Mucosa of stomach (tissue), 1 donor: ENCODE measurements at regions not wholly inside any gene's neighbourhood (a gene's known extent, or its start where the extent isn't known, plus 50 kb on each side); places are given as distances from the start of the nearest gene placed in this dataset.

Experiments used
- H3K27me3 ChIP-seq: one replicate; pipeline ENCODE4 v1.7.0; 2013; ENCODE audit warnings: mild to moderate bottlenecking, low read length; ENCODE audit not compliant: control insufficient read depth, insufficient read depth
- H3K36me3 ChIP-seq: one replicate; pipeline ENCODE4 v1.7.0; 2013; ENCODE audit warnings: low read length; ENCODE audit not compliant: control insufficient read depth, insufficient read depth
- H3K4me1 ChIP-seq: one replicate; pipeline ENCODE4 v1.7.0; 2013; ENCODE audit warnings: mild to moderate bottlenecking, low read length; ENCODE audit not compliant: control insufficient read depth, insufficient read depth
- H3K4me3 ChIP-seq: one replicate; pipeline ENCODE4 v1.7.0; 2013; ENCODE audit warnings: low read length
- H3K9ac ChIP-seq: one replicate; pipeline ENCODE4 v1.7.0; 2013; ENCODE audit warnings: mild to moderate bottlenecking, low read length, moderate library complexity
- H3K9me3 ChIP-seq: one replicate; pipeline ENCODE4 v1.7.0; 2013; ENCODE audit warnings: mild to moderate bottlenecking, low read length, moderate library complexity; ENCODE audit not compliant: control insufficient read depth
- donor health status: Pancreatic carcinoma.

DNA sequence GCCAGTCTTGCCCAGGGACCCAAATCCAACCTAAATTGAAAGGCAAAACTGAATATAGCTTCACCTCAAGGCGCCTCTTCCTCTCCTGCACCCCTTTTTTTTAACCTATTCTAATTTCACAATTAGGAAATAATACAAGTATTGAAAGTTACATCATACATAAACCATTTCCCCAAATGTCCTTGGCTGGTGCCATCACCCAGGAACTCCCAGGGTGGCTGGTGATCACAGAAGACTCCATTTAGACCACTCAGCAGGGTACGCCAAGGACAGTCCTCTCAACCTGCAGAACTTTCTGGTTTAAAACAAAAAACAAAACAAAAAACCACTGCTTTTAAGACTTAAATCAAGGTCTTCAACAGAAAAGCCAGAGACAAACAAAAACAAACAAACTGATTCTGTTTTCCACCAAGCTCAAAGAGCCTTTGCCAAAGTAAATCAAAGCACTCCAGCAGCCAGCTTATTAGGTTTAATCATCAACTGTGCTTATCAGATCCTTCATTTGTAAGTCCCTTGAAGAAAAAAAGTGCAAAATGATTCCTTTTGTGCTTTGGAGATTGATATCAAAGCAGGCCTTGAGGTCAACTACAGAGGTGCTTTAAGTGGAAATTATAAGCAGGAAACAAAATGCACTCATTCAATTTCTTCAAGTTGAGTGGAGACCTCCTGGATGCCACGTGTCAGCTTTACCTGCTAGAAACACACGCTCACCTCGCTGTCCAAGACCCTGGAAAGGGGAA lies 113.0 kb downstream of the ETS2 start:
- Histone ChIP-seq H3K36me3 (no peaks in the 10 kb centered on the region), H3K4me1 (peaks cover 44% of the 10 kb centered on the region), H3K27me3 (no peaks in the 10 kb centered on the region), H3K9me3 (no peaks in the 10 kb centered on the region), H3K9ac (no peak overlapping the region), H3K4me3 (no peak overlapping the region)

GRCh38 chr21:38917043-38917774 lies 111.5 kb downstream of the ETS2 start:
- H3K4me3 ChIP-seq: no peak overlapping the region
- H3K9me3 ChIP-seq: no peaks in the 10 kb centered on the region
- peaks cover 57% of the 10 kb centered on the region for H3K4me1 ChIP-seq
- H3K27me3 ChIP-seq: no peaks in the 10 kb centered on the region
- H3K9ac ChIP-seq: no peak overlapping the region
- no peaks in the 10 kb centered on the region for H3K36me3 ChIP-seq

DNA sequence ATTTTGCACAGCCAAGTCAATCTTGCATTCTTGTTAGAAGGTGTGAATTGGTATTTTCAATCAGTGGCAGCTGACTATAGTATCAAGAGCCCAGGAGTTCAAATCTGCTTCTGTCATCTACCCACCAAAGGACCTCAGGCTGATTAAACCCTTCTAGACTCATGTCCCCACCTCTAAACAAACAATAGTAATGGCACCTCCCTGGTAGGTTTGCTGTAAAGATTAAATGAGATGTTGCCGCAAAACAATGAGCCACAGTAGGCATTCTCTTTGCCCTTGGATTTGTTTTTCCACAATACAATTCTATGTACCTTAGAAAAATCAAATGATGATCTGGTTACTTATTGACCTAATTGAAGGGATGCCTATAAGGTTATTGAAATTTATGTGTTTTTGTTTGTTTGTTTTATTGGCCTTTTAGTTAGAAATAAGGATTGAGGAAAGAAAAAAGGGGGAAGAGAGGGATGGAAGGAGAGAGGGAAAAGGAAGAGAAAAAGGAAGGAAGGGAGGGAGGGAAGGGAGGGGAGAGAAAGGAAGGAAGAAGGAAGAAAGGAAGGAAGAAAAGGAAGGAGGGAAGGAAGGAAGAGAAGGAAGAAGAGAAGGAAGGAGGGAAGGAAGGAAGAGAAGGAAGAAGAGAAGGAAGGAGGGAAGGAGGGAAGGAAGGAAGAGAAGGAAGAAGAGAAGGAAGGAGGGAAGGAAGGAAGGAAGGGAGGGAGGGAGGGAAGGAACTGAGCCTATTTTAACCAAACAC lies 110.7 kb downstream of the ETS2 start:
- Histone ChIP-seq H3K9me3 (no peaks in the 10 kb centered on the region), H3K9ac (no peak overlapping the region), H3K27me3 (no peaks in the 10 kb centered on the region), H3K36me3 (no peaks in the 10 kb centered on the region), H3K4me3 (no peak overlapping the region), H3K4me1 (peaks cover 66% of the 10 kb centered on the region)

- Histone ChIP-seq H3K27me3 (no peaks in the 10 kb centered on the region), H3K9ac (no peak overlapping the region), H3K36me3 (no peaks in the 10 kb centered on the region), H3K4me1 (peaks cover 74% of the 10 kb centered on the region), H3K4me3 (no peak overlapping the region), H3K9me3 (no peaks in the 10 kb centered on the region)
These were observed 109.8 kb downstream of the ETS2 start for GRCh38 chr21:38915546-38915945.

DNA sequence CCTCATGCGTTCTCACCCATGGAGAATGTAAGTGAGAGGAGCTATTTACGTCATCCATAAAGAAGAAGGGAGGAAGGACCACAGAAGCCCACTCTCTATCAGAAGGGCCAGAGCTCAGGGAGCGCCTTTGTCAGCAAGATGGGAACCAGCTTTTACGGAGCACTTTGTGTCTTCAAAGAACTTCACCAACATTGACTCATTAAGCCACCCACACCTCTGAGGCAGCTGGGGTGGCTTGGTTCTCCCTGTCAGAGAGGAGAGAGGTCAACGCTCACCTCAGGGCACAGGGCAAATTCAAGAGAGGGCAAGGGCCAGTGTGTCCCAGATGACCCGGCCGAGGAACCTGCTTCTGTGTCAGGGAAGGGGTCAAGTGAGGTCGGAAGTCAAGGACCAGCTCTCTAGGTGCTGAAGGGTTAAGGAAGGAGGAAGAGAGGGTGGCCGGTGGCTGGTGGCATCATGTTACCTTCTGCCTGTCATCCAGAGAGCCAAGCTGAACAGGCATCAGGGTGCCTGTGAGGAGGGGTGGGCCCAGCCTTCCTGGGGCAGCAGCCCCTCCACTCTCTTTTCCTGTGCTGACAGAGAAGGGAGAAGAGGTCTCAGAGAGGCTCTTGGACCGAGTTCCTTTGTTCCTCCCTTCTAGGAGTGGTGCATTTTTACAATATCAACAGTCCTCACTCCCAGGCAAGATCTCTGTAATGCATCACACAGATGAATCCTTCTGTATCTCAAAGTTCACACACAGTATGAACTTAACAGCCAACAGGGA lies 109.0 kb downstream of the ETS2 start:
- Histone ChIP-seq H3K4me1 (peaks cover 81% of the 10 kb centered on the region), H3K9ac (no peak overlapping the region), H3K36me3 (no peaks in the 10 kb centered on the region), H3K27me3 (no peaks in the 10 kb centered on the region), H3K9me3 (no peaks in the 10 kb centered on the region), H3K4me3 (no peak overlapping the region)

DNA sequence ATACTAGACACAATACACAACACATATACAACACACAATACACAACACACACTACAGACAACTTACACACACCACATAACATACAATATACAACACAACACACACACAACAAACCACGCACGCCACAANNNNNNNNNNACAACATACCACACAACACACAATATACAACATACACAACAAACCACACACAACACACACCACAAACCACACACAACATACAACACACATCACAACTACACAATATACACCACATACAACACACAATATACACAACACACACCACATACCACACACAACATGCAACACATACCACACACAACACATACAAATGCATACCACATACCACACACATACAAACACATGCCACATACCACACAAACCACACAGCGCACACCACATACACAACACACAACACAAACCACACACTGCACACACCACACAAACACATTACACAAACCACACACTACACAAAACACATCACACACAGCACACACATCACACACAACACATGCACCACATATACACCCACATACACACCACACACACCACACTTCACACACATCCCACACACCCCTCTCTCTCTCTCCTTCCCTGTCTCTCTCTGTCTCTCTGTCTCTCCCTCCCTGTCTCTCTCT lies 108.3 kb downstream of the ETS2 start:
- H3K27me3 ChIP-seq: no peaks in the 10 kb centered on the region
- no peaks in the 10 kb centered on the region for H3K36me3 ChIP-seq
- H3K9me3 ChIP-seq: no peaks in the 10 kb centered on the region
- H3K4me3 ChIP-seq: no peak overlapping the region
- H3K9ac ChIP-seq: peak overlapping the region; percentile 46
- H3K4me1 ChIP-seq: peaks cover 80% of the 10 kb centered on the region

DNA sequence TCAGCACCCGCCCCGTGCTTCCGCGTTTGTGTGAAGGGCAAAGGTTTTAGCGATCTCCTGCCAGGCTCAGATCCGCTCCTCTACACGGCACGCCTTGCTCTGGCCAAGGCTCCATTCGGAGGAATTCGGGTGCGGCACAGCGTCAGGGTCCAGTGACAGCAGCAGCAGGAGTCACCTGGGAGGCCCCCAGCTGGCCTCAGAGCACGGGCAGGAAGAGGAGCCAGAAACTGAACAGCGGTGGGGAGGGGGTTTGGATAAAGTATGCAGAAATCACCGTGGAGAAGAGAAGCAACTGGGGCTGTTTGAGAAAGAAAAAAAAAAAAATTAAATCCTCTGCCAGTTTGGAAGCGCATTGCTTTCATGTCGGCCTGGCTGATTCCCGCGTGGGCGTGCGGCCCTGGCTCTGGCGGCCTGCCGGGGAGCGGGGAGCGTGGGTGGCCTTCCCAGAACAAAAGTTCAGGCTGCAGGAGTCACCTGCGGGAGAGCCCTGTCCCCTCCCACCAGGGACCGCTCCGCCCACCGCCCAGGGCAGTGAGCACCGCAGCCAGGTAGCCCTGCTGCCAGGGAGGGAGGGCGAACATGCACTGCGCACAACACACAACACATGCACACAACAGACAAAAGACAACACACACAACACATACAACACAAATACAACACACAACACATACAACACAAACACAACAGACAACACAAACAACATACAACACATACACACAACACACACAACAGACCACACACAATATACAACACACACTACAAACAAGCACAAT lies 107.6 kb downstream of the ETS2 start:
- Histone ChIP-seq H3K4me3 (no peak overlapping the region), H3K9me3 (no peaks in the 10 kb centered on the region), H3K36me3 (no peaks in the 10 kb centered on the region), H3K9ac (peak overlapping the region; percentile 46), H3K4me1 (peaks cover 74% of the 10 kb centered on the region), H3K27me3 (no peaks in the 10 kb centered on the region)

- H3K9ac ChIP-seq: peak overlapping the region; percentile 46
- no peak overlapping the region for H3K4me3 ChIP-seq
- H3K36me3 ChIP-seq: no peaks in the 10 kb centered on the region
- H3K27me3 ChIP-seq: no peaks in the 10 kb centered on the region
- H3K4me1 ChIP-seq: peaks cover 78% of the 10 kb centered on the region
- H3K9me3 ChIP-seq: no peaks in the 10 kb centered on the region
These were observed 107.0 kb downstream of the ETS2 start for GRCh38 chr21:38912789-38913119.

DNA sequence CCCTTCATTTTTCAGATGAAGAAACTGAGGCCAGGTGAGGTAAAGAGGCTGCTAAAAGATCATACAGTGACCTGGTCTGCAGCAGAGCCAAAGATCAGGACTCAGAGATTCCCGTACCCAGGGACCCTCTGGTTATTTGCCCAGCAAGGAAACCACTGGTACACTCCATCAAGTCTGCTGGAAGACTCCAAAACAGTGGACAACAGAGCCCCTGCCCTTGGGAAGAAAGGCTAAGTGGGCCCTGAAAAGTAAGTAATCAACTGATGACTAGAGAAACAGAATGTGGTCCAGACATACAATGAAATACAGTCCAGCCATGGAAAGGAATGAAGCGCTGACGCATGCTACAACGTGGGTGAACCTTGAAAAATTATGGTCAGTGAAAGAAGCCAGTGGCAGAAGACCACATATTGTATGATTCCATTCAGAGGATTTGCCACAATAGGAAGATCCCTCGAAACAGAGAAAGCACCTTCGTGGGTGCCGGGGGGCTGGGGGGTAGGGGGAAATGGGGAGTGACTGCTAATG lies 106.4 kb downstream of the ETS2 start:
- Histone ChIP-seq H3K4me1 (peaks cover 82% of the 10 kb centered on the region), H3K36me3 (no peaks in the 10 kb centered on the region), H3K27me3 (no peaks in the 10 kb centered on the region), H3K9me3 (no peaks in the 10 kb centered on the region), H3K9ac (no peak overlapping the region), H3K4me3 (no peak overlapping the region)

DNA sequence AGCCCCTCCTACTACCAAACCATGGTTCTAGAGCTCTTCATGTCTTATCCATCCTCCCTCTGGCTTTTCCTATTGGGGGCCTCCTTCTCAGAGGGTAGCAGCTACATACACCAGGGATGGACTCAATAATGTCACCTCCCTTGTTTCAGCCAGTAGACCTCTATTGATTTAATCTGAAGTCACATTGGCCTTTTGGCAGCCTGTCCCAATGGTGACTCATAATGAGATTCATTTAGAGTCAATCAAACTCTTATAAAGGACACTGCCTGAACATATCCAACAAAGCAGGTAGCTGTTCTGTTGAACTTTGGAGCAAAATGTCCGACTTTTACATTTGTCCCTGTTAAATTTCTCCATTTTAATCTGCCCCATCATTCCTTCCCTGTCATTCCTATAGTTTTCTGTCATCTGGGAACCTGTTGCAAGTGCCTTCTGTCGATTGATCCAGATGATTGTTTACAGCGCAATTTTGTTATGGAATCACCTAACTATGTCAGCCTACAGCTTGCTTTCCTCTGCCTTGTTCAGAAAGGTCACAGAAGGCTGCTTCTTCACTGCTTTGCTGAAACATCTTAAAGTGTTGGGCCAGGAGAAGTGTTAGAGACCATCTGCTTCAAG lies 105.9 kb downstream of the ETS2 start:
- Histone ChIP-seq H3K4me1 (peaks cover 83% of the 10 kb centered on the region), H3K9ac (no peak overlapping the region), H3K27me3 (no peaks in the 10 kb centered on the region), H3K9me3 (no peaks in the 10 kb centered on the region), H3K36me3 (no peaks in the 10 kb centered on the region), H3K4me3 (no peak overlapping the region)
